Activated T-cell treated with anti-CD3 and anti-CD28 coated beads for 24 hours (primary cell): ENCODE measurements at regions not wholly inside any gene's neighbourhood (a gene's known extent, or its start where the extent isn't known, plus 50 kb on each side); places are given as distances from the start of the nearest gene placed in this dataset.
"Not testable (repeated sequence)": the region's sequence is repeated elsewhere in the genome, so short reads cannot be mapped to it uniquely, and the experiment has no call there.

Experiments used
- DNase-seq: peaks from one replicate; pipeline ENCODE4 v3.0.0-alpha.2; 2020; ENCODE audit warnings: low read depth

DNA sequence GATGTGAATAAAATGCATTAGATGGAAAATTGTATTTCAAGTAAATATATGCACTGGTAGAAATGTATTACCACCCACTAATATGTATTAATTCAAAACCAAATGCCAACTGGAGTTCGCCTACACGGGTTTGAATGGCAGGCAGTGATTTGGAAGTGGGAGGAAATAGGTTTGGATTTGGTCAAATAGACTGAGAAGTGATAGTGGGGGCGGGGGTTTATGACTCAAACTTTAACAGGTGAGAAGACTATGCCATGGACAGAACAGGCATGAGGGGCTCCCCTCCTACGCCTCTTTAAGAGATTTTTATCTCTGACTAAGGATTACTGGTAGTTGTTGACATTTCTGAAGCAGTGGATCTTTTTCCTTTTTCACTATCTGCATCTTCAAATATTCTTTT, 677.8 kb downstream of the NTRK3 start:
- no peak for DNase-seq

- no peak for DNase-seq
These were observed 679.2 kb downstream of the NTRK3 start for GRCh38 chr15:87577336-87577735.

DNA sequence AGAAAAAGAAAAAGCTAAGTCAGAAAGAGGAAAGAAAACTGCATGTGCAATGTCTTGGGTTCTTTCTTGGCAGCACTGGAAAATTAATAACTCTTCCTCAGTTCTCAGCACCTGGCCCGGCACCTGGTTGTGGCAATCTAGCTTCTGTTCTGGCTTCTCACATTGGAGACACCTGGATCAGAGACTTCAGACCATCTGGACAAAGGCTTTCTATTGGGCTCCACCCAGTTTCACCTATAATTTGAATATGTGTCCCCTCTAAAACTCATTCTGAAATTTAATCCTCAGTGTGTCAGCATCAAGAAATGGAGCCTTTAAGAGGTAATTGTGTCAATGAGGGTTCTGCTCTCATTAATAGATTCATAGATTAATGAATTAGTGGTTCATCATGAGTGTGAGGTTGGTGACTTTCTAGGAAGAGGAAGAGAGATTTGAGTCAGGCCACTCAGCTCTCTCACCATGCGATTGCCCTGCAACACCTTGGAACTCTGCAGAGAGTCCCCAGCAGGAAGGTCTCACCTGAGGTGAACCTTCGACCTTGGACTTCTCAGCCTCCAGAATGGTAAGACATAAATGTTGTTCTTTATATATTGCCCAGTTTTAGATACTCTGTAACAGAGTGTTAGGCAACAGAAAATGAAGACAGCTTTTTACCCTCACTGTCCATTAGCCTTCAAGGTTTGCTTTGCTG, 679.9 kb downstream of the NTRK3 start:
- no peak for DNase-seq

GRCh38 chr15:87575896-87576473, 680.6 kb downstream of the NTRK3 start:
- DNase-seq = no peak

GRCh38 chr15:87573534-87573933, 683.0 kb downstream of the NTRK3 start:
- DNase-seq = no peak

GRCh38 chr15:87573039-87573438, 683.5 kb downstream of the NTRK3 start:
- DNase-seq = no peak

- DNase-seq = no peak
These were observed 684.1 kb downstream of the NTRK3 start for GRCh38 chr15:87572381-87572910.

DNA sequence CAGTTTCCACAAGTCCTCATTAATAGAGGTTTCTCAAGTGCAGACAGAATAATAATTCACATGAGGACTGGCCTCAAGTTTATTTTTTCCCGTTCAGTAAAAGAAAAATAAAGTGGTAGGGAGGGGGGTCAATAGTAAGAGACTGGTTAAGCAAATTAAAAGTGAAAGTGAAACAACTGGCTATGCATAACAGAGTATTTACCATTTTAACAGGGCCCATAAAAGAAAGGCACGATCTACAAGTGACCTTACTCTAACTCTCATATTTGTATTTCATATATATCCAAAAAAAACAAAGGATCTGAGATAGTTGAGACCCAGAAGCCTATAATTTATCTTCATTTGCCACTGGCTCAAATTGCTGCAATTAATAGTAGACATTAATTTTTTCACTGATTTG, 686.3 kb downstream of the NTRK3 start:
- no peak for DNase-seq

DNA sequence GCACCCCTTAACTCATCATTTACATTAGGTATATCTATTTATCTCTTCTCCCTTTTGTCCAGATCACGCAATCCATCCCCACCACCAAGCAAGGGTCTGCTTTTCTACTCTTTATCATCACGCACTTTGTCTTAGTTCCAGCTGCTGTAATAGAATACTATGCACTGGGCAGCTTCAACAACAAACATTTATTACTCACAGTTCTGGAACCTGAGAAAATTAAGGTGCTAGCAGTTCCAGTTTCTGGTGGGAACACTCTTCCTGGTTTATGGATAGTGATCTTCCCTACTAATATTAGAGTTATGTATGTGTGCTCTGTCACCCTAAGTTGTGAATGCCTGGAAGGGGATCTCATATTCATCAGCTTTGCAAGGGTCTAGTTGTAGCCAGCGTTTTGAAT, 687.0 kb downstream of the NTRK3 start:
- no peak for DNase-seq

DNA sequence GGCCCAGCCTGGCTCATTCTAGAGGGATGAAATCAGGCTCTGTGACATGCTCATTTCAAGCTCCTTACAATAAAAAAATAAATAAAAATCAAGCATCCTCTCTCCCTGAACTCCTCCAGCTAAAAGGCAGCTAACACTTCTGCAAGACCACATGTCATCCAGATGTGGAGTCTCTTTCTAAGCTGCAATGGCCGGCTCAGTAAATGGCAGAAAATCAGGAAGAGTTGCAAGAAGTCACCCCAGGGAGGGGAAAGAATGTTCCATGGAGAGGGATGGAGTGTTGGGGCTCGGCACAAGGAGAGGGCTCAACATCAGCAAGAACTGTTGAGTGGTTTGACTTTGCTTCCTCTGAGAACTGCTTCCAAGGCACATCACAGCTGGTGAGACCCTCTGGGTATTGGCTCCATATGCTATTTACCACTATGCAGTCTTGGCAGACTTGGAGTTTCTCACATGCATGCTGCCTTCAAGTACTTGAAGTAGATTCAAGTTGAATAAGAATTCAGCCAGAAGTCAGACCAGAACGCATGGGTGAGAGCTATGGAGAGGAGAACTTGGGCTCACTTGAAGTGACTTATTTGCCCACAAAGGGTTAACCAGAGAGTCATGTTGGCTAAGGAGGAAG, 689.0 kb downstream of the NTRK3 start:
- DNase-seq = no peak

GRCh38 chr15:87566236-87566635, 690.3 kb downstream of the NTRK3 start:
- no peak for DNase-seq

GRCh38 chr15:87564681-87565080, 691.9 kb downstream of the NTRK3 start:
- no peak for DNase-seq

GRCh38 chr15:87563869-87564268, 692.7 kb downstream of the NTRK3 start:
- no peak for DNase-seq

DNA sequence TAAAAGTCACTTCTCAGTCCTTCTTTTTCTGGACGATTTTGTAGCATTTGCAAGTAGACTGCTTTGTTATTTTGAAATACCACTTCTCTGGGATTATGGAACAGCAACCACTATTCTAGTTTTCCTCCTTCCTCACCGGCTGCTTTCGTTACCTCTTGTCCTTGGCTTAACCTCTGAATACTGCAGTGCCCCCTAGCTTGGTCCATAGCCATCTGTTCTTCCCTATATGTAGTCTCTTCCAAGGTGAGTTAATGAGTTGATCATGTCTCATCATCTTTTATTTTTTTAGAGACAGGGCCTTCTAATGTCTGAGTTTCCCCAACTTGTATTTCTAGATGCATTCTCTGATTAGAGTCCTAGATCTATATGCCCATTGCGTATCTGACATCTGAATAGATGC, 694.3 kb downstream of the NTRK3 start:
- no peak for DNase-seq

DNA sequence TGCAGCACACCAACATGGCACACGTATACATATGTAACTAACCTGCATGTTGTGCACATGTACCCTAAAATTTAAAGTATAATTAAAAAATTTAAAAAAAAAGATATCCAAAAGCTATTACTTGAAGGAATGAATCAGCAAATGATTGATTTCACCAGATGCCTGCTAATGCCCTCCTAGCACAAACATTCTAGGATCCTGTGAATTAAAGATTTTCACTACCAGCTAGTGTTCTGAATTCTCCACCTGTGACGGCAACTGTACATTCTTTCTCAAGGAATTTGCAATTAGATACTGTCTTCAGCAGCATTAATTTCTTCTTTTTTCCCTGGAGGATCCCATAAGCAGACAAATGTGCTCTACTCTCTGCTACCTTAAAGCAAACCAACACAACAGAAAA, 694.9 kb downstream of the NTRK3 start:
- DNase-seq = no peak

DNA sequence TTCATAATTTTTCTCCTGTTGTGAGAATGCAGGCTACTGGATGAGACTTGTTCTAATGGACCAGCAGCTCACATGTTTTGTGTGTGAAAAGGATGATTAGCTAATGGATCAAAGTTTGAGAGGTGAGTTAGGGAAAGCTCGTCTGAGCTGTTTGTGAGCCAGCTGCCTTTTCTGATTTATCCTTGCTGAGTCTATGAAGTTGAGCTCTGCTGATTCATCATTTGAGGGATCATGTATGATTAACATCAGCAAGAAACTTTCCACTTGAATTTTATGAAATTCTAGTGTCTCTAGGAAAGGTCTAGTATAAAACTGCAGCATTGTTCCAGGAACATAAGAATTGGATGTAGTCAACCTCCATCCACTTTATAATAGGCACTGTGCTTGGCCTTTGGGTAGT, 698.7 kb downstream of the NTRK3 start:
- DNase-seq = no peak

GRCh38 chr15:87556886-87557285, 699.7 kb downstream of the NTRK3 start:
- no peak for DNase-seq

DNA sequence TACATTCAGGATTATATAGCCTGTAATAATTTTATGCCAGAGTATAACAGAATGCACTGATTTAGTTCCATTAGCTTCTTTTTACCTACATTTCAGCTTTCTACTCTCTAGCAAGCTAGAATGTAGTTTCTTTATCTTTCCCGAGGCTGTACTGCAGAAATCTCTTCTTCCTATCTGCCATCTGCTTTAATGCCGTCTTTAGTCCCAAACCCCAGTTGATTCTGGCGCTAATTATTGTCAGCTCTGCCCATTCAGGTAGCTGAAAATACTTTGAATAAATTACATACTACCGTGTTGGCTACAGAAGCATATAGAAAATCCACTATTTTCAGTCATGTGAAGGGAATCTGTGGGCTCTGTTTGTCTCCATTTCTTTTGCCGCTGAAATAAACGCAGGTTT, 706.7 kb downstream of the NTRK3 start:
- no peak for DNase-seq

- no peak for DNase-seq
These were observed 707.2 kb downstream of the NTRK3 start for GRCh38 chr15:87549296-87549695.

DNA sequence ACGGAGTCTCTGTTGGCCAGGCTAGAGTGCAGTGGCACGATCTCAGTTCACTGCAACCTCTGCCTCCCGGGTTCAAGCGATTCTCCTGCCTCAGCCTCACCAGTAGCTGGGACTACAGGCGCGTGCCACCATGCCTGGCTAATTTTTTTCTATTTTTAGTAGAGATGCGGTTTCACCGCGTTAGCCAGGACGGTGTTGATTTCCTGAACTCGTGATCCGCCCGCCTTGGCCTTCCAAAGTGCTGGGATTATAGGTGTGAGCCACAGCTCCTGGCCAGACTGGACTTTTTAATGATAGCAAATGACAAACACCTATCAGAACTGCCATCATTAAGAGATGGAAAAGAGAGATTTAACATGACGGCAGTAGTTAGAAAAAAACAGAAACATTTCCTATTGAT, 707.9 kb downstream of the NTRK3 start:
- not testable (repeated sequence) for DNase-seq

- DNase-seq = no peak
These were observed 708.9 kb downstream of the NTRK3 start for GRCh38 chr15:87547470-87548181.

DNA sequence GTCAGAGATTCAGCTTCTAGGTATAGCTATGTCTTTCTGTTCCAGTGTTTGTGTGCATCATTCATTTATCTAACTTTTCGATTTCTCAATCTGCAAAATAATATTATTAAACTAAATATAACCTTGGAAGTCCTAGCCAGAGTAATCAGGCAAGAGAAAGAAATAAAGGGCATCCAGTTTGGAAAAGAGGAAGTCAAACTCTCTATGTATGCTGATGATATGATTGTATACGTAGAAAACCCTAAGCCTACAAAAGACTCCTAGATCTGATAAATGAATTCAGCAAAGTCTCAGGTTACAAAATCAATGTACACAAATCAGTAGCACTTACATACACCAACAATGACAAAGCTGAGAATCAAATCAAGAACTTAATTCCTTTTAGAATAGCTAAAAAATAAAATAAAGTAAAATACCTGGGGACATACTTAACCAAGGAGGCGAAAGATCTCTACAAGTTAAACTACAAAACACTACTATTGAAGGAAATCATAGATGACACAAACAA, 718.2 kb downstream of the NTRK3 start:
- no peak for DNase-seq

- no peak for DNase-seq
These were observed 719.2 kb downstream of the NTRK3 start for GRCh38 chr15:87537295-87537694.
